Kidney epithelial cell (primary cell): ENCODE measurements at regions not wholly inside any gene's neighbourhood (a gene's known extent, or its start where the extent isn't known, plus 50 kb on each side); places are given as distances from the start of the nearest gene placed in this dataset.

Experiments used
- DNase-seq: peaks from one replicate; pipeline ENCODE4 v3.0.0-alpha.2; 2010; ENCODE audit warnings: low read depth
- H3K27me3 ChIP-seq: 2 replicates; pipeline ENCODE4 v1.6.0; 2011; ENCODE audit warnings: low read length; ENCODE audit not compliant: control insufficient read depth, insufficient read depth
- H3K36me3 ChIP-seq: 2 replicates; pipeline ENCODE4 v1.5.1; 2011; ENCODE audit warnings: low read length; ENCODE audit not compliant: control insufficient read depth, insufficient read depth
- H3K4me3 ChIP-seq: 2 replicates; pipeline ENCODE4 v1.5.1; 2011; ENCODE audit warnings: low read depth, mild to moderate bottlenecking, control low read depth, low read length
- CTCF ChIP-seq: IDR thresholded peaks from 2 replicates; pipeline ENCODE4 v1.5.1; 2011; ENCODE audit warnings: mild to moderate bottlenecking, moderate library complexity, low read length, control low read depth, inconsistent platforms; ENCODE audit not compliant: insufficient read depth, poor library complexity, severe bottlenecking

GRCh38 chr5:94024101-94024500 is 282.7 kb upstream of the POU5F2 start:
- TF ChIP-seq CTCF: no peak
- no peaks in the 10 kb centered on the region for H3K27me3 ChIP-seq
- no peak for DNase-seq

GRCh38 chr5:94021246-94021645 is 279.8 kb upstream of the POU5F2 start:
- DNase-seq: peak; percentile 71
- TF ChIP-seq CTCF: no peak
- Histone ChIP-seq H3K4me3 (no peak overlapping the region), H3K27me3 (no peaks in the 10 kb centered on the region), H3K36me3 (no peaks in the 10 kb centered on the region)

More at GRCh38 chr5:94024101-94024500, 282.7 kb upstream of the POU5F2 start:
- no peak overlapping the region for H3K4me3 ChIP-seq
- no peaks in the 10 kb centered on the region for H3K36me3 ChIP-seq

GRCh38 chr5:94017579-94017978 is 276.2 kb upstream of the POU5F2 start:
- Histone ChIP-seq H3K4me3 (no peak overlapping the region), H3K36me3 (no peaks in the 10 kb centered on the region), H3K27me3 (no peaks in the 10 kb centered on the region)
- DNase-seq: no peak
- no peak for TF ChIP-seq CTCF

GRCh38 chr5:94010814-94011213 is 269.4 kb upstream of the POU5F2 start:
- TF ChIP-seq CTCF: no peak
- no peak for DNase-seq
- no peaks in the 10 kb centered on the region for H3K27me3 ChIP-seq
- H3K4me3 ChIP-seq: no peak overlapping the region
- no peaks in the 10 kb centered on the region for H3K36me3 ChIP-seq

- no peak for DNase-seq
- Histone ChIP-seq H3K27me3 (no peaks in the 10 kb centered on the region), H3K4me3 (no peak overlapping the region), H3K36me3 (no peaks in the 10 kb centered on the region)
- no peak for TF ChIP-seq CTCF
Observed at GRCh38 chr5:94009161-94009560, 267.8 kb upstream of the POU5F2 start.

GRCh38 chr5:93998951-93999455 is 257.6 kb upstream of the POU5F2 start:
- no peak overlapping the region for H3K4me3 ChIP-seq

More at GRCh38 chr5:93998951-93999455, 257.6 kb upstream of the POU5F2 start:
- DNase-seq: no peak
- Histone ChIP-seq H3K27me3 (no peaks in the 10 kb centered on the region), H3K36me3 (no peaks in the 10 kb centered on the region)
- no peak for TF ChIP-seq CTCF
